ENCODE measurements at regions not wholly inside any gene's neighbourhood (a gene's known extent, or its start where the extent isn't known, plus 50 kb on each side); places are given as distances from the start of the nearest gene placed in this dataset.
"Not testable (repeated sequence)": the region's sequence is repeated elsewhere in the genome, so short reads cannot be mapped to it uniquely, and the experiment has no call there.

DNA sequence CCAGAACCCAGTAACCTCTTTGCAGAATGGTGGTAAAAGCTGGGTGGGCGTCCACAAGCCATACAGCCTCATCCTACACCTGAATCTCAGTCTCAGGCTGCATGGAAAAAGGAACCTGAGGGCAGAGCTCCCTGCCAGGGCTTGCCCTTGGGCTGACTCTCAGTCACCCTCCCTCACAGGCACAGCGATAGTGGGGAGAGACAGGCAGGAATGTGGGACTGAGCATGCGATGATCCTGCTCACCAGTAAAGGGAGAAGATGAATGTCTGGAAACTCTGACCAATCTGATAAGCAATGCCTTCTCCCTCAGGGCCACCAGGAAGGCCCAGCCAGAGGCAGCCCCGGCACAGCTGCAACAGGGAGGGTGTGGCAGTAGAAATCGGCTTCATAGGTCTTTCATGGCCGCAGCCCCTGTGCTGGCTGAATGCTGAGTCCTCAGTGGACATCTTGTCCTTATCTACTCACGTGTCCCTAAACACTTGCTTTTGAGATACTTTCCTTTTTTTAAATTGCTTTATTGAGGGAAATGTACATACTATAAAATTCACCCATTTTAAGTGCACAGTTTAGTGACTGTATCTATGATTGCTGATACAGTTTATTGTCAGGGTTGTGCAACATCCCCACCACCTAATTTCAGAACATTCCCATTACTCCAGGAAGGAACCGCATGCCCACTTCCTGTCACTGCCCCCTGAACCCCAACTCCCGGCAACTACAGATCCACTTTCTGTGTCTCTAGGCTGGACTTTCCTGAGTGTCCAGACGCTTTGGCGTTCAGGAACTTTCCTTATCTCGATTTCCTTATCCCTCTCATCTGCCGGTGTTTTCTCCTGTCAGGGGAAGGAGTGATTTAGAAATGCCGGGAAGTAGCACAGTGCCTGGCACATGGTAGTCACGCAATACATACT is 258.1 kb downstream of the PCNX1 start:
- 65% methylated on average over 15 of the region's 15 CpGs for WGBS
- DNase-seq (ENCODE audit: extremely low spot score): no peak
- intact Hi-C loops (cut with DNase I): no loop called here
- Histone ChIP-seq H3K4me3 (no peak overlapping the region), H3K4me1 (no peaks in the 10 kb centered on the region), H3K9me3 (no peaks in the 10 kb centered on the region), H3K27ac (replicated peaks in 1 of 4) (no peak overlapping the region), H3K36me3 (no peaks in the 10 kb centered on the region), H3K27me3 (no peaks in the 10 kb centered on the region)
- TF ChIP-seq EP300 (IDR thresholded peaks at IDR 0.05) (no peak), POLR2A (IDR thresholded peaks at IDR 0.05; ENCODE audit: low read depth) (no peak)

DNA sequence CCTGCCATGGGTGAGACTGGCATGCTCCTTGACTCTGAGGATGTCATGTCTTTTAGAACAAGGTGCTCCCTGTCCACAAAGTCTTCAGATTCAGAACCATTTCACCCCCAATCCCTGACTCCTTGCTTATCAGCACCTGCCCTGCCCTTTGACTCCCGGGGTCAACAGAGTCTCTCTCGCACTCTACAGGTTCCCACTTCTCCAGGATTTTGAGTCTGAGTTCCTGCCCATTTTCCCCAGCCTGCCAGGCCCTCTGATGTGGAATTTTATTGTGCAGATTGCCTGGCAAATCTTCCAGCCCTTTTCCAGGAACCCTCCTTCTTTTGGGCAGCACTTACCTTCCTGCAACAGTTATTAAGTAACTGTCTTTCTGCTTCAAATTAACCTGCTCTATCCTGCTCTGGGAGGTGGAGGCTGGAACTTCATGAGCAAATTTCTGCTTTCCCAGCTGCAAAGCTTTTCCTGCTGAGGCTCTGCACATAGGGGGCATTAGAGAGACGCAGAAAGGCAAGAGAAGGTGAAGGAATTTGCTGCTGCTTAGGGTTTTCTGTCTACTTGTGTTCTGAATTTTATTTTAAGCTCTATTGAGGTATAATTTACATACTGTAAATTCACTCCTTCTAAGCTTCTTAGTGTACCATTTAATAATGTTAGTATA is 259.1 kb downstream of the PCNX1 start:
- H3K4me3 ChIP-seq: no peak overlapping the region
- no peak for TF ChIP-seq POLR2AphosphoS5 (IDR thresholded peaks at IDR 0.05)
- TF ChIP-seq EP300 (IDR thresholded peaks at IDR 0.05): no peak
- TF ChIP-seq, protein P1, sequence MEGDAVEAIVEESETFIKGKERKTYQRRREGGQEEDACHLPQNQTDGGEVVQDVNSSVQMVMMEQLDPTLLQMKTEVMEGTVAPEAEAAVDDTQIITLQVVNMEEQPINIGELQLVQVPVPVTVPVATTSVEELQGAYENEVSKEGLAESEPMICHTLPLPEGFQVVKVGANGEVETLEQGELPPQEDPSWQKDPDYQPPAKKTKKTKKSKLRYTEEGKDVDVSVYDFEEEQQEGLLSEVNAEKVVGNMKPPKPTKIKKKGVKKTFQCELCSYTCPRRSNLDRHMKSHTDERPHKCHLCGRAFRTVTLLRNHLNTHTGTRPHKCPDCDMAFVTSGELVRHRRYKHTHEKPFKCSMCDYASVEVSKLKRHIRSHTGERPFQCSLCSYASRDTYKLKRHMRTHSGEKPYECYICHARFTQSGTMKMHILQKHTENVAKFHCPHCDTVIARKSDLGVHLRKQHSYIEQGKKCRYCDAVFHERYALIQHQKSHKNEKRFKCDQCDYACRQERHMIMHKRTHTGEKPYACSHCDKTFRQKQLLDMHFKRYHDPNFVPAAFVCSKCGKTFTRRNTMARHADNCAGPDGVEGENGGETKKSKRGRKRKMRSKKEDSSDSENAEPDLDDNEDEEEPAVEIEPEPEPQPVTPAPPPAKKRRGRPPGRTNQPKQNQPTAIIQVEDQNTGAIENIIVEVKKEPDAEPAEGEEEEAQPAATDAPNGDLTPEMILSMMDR (IDR thresholded peaks at IDR 0.05): peak; percentile 33 to 44 (median 37)
- 56% methylated on average over 3 of the region's 3 CpGs for WGBS
- no peak overlapping the region for H3K27ac ChIP-seq (replicated peaks in 1 of 4)
- H3K36me3 ChIP-seq: no peaks in the 10 kb centered on the region
- no peak for DNase-seq (ENCODE audit: extremely low spot score)
- intact Hi-C loops (cut with DNase I): no loop called here
- H3K9me3 ChIP-seq: no peaks in the 10 kb centered on the region
- H3K27me3 ChIP-seq: no peaks in the 10 kb centered on the region
- H3K4me1 ChIP-seq: no peaks in the 10 kb centered on the region

DNA sequence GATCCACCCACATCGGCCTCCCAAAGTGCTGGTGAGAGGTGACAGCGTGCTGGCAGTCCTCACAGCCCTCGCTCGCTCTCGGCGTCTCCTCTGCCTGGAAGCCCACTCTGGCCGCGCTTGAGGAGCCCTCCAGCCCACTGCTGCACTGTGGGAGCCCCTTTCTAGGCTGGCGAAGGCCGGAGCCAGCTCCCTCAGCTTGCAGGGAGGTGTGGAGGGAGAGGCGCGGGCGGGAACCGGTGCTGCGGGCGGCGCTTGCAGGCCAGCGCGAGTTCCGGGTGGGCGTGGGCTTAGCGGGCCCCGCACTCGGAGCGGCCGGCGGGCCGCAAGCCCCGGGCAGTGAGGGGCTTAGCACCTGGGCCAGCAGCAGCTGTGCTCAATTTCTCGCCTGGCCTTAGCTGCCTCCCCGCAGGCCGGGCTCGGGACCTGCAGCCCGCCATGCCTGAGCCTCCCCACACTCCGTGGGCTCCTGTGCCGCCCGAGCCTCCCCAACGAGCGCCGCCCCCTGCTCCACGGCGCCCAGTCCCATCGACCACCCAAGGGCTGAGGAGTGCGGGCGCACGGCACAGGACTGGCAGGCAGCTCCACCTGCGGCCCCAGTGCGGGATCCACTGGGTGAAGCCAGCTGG is 260.2 kb downstream of the PCNX1 start:
- WGBS: 96% methylated on average over 26 of the region's 48 CpGs

DNA sequence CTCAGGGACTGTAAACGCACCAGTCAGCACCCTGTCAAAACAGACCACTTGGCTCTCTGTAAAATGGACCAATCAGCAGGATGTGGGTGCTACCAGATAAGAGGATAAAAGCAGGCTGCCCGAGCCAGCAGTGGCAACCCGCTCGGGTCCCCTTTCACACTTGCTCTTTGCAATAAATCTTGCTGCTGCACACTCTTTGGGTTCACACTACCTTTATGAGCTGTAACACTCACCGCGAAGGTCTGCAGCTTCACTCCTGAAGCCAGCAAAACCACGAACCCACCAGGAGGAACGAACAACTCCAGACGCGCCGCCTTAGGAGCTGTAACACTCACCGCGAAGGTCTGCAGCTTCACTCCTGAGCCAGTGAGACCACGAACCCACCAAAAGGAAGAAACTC is 260.9 kb downstream of the PCNX1 start:
- 80% methylated on average over 14 of the region's 14 CpGs for WGBS

More for the DNA sequence above, 260.2 kb downstream of the PCNX1 start:
- intact Hi-C loops (cut with DNase I); H3K27me3 ChIP-seq; H3K27ac ChIP-seq (replicated peaks in 1 of 4); H3K9me3 ChIP-seq; DNase-seq (ENCODE audit: extremely low spot score); H3K4me3 ChIP-seq; H3K4me1 ChIP-seq; H3K36me3 ChIP-seq: not testable (repeated sequence)

GRCh38 chr14:71168564-71169427 is 261.5 kb downstream of the PCNX1 start:
- Histone ChIP-seq H3K4me1 (no peaks in the 10 kb centered on the region), H3K4me3 (no peak overlapping the region), H3K36me3 (no peaks in the 10 kb centered on the region), H3K27ac (replicated peaks in 1 of 4) (no peak overlapping the region), H3K27me3 (no peaks in the 10 kb centered on the region), H3K9me3 (no peaks in the 10 kb centered on the region)
- WGBS: 90% methylated on average over 14 of the region's 17 CpGs
- no peak for TF ChIP-seq EP300 (IDR thresholded peaks at IDR 0.05)
- TF ChIP-seq POLR2A (IDR thresholded peaks at IDR 0.05; ENCODE audit: low read depth): no peak
- no peak for TF ChIP-seq POLR2AphosphoS5 (IDR thresholded peaks at IDR 0.05)
- intact Hi-C loops (cut with DNase I): no loop called here
- no peak for DNase-seq (ENCODE audit: extremely low spot score)

More for the DNA sequence above, 260.9 kb downstream of the PCNX1 start:
- H3K27me3 ChIP-seq; intact Hi-C loops (cut with DNase I); H3K9me3 ChIP-seq; H3K4me3 ChIP-seq; H3K4me1 ChIP-seq; DNase-seq (ENCODE audit: extremely low spot score); H3K27ac ChIP-seq (replicated peaks in 1 of 4); H3K36me3 ChIP-seq: not testable (repeated sequence)

- no peak for DNase-seq (ENCODE audit: extremely low spot score)
- Histone ChIP-seq H3K4me3 (no peak overlapping the region), H3K27ac (replicated peaks in 1 of 4) (no peak overlapping the region), H3K27me3 (no peaks in the 10 kb centered on the region), H3K36me3 (no peaks in the 10 kb centered on the region), H3K4me1 (no peaks in the 10 kb centered on the region), H3K9me3 (no peaks in the 10 kb centered on the region)
- WGBS: 96% methylated on average over 5 of the region's 5 CpGs
- TF ChIP-seq, protein P1 (IDR thresholded peaks at IDR 0.05): no peak
- no peak for TF ChIP-seq EP300 (IDR thresholded peaks at IDR 0.05)
- TF ChIP-seq POLR2A (IDR thresholded peaks at IDR 0.05; ENCODE audit: low read depth): no peak
- no peak for TF ChIP-seq POLR2AphosphoS5 (IDR thresholded peaks at IDR 0.05)
- intact Hi-C loops (cut with DNase I): no loop called here
Observed at GRCh38 chr14:71169861-71170260, 262.6 kb downstream of the PCNX1 start.

All from esophagus muscularis mucosa (tissue), 4 donors.